ENCODE measurements at regions not wholly inside any gene's neighbourhood (a gene's known extent, or its start where the extent isn't known, plus 50 kb on each side); places are given as distances from the start of the nearest gene placed in this dataset.

DNA sequence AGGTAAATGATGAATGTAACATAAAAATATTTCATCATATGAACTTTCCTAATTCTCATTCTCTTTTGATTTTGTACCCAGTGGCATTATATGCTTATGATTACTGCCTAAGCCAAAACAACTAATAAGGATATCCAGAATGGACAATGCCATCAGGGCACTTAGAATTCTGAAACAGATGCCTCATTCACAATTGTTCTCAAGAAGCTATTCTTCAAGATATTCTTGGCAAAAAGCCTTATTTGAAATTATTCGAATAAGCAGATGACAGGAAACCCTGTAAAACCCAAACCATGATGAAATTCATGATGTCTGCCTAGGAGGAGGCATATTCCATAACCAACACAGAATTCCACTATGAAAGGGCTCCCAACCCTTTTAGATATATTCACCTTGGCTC is 353.2 kb upstream of the TRIB2 start:
- no peak for DNase-seq (ENCODE audit: extremely low spot score, unreplicated experiment)
- H3K4me1 Mint-ChIP-seq (ENCODE audit: unreplicated experiment) = no peaks in the 10 kb centered on the region
- H3K27ac Mint-ChIP-seq = no peak overlapping the region
- H3K4me3 Mint-ChIP-seq = no peak overlapping the region
- H3K36me3 Mint-ChIP-seq = no peaks in the 10 kb centered on the region
- peaks cover 4% of the 10 kb centered on the region for H3K9me3 Mint-ChIP-seq
- no peaks in the 10 kb centered on the region for H3K27me3 Mint-ChIP-seq
- TF ChIP-seq, protein P1, sequence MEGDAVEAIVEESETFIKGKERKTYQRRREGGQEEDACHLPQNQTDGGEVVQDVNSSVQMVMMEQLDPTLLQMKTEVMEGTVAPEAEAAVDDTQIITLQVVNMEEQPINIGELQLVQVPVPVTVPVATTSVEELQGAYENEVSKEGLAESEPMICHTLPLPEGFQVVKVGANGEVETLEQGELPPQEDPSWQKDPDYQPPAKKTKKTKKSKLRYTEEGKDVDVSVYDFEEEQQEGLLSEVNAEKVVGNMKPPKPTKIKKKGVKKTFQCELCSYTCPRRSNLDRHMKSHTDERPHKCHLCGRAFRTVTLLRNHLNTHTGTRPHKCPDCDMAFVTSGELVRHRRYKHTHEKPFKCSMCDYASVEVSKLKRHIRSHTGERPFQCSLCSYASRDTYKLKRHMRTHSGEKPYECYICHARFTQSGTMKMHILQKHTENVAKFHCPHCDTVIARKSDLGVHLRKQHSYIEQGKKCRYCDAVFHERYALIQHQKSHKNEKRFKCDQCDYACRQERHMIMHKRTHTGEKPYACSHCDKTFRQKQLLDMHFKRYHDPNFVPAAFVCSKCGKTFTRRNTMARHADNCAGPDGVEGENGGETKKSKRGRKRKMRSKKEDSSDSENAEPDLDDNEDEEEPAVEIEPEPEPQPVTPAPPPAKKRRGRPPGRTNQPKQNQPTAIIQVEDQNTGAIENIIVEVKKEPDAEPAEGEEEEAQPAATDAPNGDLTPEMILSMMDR (conservative IDR thresholded peaks at IDR 0.05) = no peak

DNA sequence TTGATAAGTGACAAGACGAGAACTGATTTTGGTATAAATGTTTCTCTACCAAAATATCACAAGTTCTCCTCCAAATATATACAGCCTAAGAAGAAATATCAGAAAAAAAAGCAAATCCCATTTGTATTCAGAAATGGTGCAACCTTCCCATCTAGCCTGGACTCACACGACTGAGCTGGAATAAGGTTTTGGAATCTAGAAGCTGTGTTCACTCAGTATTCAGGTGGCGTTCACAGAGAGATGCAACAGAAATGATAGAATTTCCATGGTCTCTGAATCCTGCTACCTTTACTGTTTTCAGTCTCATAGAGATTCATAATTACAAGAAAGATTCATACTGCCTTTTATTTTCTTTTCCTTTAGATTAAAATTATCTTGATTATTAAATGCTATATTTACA is 347.2 kb upstream of the TRIB2 start:
- DNase-seq (ENCODE audit: extremely low spot score, unreplicated experiment) = no peak
- Mint-ChIP-seq H3K9me3 (peaks cover 2% of the 10 kb centered on the region), H3K4me1 (ENCODE audit: unreplicated experiment) (no peaks in the 10 kb centered on the region), H3K36me3 (no peaks in the 10 kb centered on the region), H3K4me3 (no peak overlapping the region), H3K27me3 (no peaks in the 10 kb centered on the region), H3K27ac (no peak overlapping the region)
- TF ChIP-seq, protein P1 (conservative IDR thresholded peaks at IDR 0.05) = no peak

DNA sequence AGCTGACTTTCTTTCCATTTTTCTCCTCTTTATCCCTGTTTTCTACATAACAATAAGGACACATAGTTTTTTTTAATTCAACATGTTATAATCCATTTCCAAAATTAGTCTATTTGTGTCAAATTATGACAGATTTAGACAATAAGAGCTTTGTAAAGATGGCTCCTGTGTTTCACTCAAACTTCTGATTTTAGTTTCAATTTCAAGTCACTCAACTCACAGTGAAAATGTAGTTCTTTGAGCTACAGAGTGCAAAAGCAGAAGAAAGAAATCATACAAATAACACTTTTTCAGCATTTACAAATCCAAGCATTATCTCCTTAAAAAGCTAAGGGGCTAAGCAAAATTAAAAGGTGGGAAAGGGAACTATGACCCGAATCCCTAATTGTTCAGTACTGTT is 340.7 kb upstream of the TRIB2 start:
- no peaks in the 10 kb centered on the region for H3K27me3 Mint-ChIP-seq
- no peak for DNase-seq (ENCODE audit: extremely low spot score, unreplicated experiment)
- no peak overlapping the region for H3K27ac Mint-ChIP-seq
- H3K36me3 Mint-ChIP-seq = no peaks in the 10 kb centered on the region
- TF ChIP-seq, protein P1 (conservative IDR thresholded peaks at IDR 0.05) = no peak
- H3K9me3 Mint-ChIP-seq = peaks cover 4% of the 10 kb centered on the region
- H3K4me3 Mint-ChIP-seq = no peak overlapping the region
- no peaks in the 10 kb centered on the region for H3K4me1 Mint-ChIP-seq (ENCODE audit: unreplicated experiment)

DNA sequence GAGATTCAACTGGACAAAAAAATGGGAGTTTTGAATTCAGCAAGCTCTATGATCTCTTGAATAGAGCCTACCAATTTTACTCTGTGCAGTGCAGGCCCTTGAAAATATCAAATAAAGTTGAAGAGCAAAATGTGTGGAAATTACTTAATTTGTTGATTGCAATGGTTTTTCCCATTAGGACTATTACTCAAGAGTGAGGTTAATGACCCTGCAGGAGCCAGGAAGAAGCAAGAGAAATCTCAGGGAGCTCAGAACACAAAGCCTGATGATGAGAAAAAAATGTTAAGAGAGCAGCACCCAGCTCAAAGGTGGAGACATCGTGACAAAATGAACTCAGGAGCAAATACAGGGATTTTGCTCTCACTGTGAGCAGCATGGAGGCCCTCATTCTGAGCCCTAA is 337.6 kb upstream of the TRIB2 start:
- Mint-ChIP-seq H3K36me3 (no peaks in the 10 kb centered on the region), H3K4me3 (no peak overlapping the region), H3K9me3 (peaks cover 4% of the 10 kb centered on the region), H3K4me1 (ENCODE audit: unreplicated experiment) (no peaks in the 10 kb centered on the region), H3K27ac (no peak overlapping the region), H3K27me3 (no peaks in the 10 kb centered on the region)
- TF ChIP-seq, protein P1 (conservative IDR thresholded peaks at IDR 0.05) = no peak
- no peak for DNase-seq (ENCODE audit: extremely low spot score, unreplicated experiment)

DNA sequence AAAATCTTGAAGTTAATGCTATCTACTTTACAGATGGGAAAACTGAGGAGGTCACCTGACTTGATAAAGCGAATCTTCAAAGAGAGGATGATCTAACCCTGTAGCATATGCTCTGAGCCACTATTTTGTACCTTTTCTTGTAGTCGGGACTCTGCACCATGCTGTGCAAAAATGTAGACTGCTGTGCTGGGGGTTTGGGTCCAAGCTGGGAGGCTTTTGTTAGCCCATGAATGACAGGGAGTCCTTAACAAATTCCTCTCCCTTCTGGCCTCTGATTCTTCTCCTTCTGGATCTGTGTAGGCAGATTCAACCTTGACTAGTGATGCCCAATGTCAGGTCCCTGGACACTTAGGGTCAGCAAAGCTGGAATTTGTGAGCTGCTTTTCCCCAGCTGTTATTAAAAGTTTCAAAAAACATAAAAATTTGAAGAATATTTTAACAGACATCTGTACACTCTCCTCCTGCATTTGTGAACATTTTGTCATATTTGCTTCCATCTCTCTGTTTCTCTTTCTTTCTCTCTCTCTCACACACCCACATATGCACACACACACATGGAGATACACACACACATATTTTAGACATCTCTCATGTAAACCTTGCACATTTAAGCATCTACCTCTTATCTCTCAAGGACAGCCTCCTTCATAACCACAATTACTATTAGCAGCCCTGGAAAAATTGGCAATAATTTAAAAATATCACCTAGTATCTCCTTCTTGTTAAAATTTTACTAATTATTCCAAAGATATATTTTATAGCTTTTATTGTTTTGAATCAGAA is 335.0 kb upstream of the TRIB2 start:
- no peak overlapping the region for H3K4me3 Mint-ChIP-seq
- peaks cover 4% of the 10 kb centered on the region for H3K9me3 Mint-ChIP-seq
- no peak for DNase-seq (ENCODE audit: extremely low spot score, unreplicated experiment)
- TF ChIP-seq, protein P1 (conservative IDR thresholded peaks at IDR 0.05) = no peak
- no peaks in the 10 kb centered on the region for H3K4me1 Mint-ChIP-seq (ENCODE audit: unreplicated experiment)
- no peak overlapping the region for H3K27ac Mint-ChIP-seq
- H3K27me3 Mint-ChIP-seq = no peaks in the 10 kb centered on the region
- H3K36me3 Mint-ChIP-seq = no peaks in the 10 kb centered on the region
